ENCODE measurements at regions not wholly inside any gene's neighbourhood (a gene's known extent, or its start where the extent isn't known, plus 50 kb on each side); places are given as distances from the start of the nearest gene placed in this dataset.

DNA sequence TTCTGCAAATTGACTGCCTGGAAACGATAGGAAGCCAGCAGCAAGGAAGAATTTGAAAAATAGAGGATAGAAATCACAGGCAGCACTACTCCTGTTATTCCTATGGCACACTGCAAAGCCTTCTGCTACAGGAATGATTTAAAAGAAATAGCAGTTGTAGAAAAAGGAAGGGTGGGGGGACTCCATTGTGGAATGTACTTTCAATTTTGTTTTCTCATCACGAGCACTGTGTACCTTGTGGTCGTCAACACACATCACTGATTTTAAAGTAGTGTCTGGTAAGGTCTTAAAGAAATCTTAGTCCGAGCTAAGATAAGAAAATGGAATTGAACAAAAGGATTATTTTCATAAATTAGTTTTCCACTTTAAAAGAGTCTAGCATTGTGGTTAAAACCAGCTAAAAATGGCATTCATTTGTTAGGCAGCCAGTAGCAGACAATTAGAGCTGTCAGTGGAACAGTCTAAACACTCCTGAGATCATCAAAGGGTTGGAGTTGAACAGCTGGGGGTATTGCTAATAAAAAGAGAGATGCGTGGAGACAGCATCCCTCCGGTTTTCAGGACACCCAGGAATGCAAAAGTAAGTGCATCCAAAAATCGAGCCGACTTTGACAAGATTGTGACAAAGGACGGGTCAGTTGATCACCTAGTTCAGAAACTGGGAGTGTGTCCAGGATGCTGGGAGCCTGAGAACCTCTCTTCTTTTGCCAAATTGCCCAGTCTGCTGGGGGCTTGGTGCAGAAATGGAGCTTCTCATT lies 97.8 kb upstream of the WWC1 start:
- Histone ChIP-seq H3K4me1 (no peaks in the 10 kb centered on the region), H3K27me3 (no peaks in the 10 kb centered on the region), H3K27ac (no peak overlapping the region), H3K36me3 (replicated peaks in 1 of 2; ENCODE audit: insufficient read depth in 1 of 2, low read depth in 2 of 2) (no peaks in the 10 kb centered on the region), H3K4me3 (no peak overlapping the region), H3K9me3 (no peaks in the 10 kb centered on the region)
- TF ChIP-seq, protein P1, sequence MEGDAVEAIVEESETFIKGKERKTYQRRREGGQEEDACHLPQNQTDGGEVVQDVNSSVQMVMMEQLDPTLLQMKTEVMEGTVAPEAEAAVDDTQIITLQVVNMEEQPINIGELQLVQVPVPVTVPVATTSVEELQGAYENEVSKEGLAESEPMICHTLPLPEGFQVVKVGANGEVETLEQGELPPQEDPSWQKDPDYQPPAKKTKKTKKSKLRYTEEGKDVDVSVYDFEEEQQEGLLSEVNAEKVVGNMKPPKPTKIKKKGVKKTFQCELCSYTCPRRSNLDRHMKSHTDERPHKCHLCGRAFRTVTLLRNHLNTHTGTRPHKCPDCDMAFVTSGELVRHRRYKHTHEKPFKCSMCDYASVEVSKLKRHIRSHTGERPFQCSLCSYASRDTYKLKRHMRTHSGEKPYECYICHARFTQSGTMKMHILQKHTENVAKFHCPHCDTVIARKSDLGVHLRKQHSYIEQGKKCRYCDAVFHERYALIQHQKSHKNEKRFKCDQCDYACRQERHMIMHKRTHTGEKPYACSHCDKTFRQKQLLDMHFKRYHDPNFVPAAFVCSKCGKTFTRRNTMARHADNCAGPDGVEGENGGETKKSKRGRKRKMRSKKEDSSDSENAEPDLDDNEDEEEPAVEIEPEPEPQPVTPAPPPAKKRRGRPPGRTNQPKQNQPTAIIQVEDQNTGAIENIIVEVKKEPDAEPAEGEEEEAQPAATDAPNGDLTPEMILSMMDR (IDR thresholded peaks at IDR 0.05): no peak
- no peak for TF ChIP-seq POLR2A (IDR thresholded peaks at IDR 0.05)
- ATAC-seq (no peak), DNase-seq (no peak)
- intact Hi-C loops (cut with DNase I): no loop called here
- WGBS, 2 donors: 37 to 47% methylated on average over 9 of the region's 9 CpGs

DNA sequence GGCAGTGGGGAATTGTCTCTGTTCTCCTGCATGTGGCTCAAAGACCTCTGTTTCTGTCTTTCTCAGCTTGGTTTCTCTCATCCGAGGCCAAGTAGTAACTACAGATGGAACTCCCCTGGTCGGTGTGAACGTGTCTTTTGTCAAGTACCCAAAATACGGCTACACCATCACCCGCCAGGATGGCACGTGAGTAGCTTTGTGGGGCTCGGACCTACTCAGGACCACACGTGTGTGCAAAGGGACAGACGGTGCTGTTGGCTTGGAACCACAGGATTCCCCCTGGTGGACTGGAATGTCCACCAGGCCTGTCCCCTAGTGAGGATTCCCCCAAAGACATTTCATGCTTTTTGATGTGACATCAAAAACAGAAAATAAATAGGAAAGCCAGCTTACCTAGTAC lies 96.3 kb upstream of the WWC1 start:
- H3K4me1 ChIP-seq: no peaks in the 10 kb centered on the region
- no peak for ATAC-seq
- TF ChIP-seq, protein P1 (IDR thresholded peaks at IDR 0.05): no peak
- TF ChIP-seq POLR2A (IDR thresholded peaks at IDR 0.05): no peak

DNA sequence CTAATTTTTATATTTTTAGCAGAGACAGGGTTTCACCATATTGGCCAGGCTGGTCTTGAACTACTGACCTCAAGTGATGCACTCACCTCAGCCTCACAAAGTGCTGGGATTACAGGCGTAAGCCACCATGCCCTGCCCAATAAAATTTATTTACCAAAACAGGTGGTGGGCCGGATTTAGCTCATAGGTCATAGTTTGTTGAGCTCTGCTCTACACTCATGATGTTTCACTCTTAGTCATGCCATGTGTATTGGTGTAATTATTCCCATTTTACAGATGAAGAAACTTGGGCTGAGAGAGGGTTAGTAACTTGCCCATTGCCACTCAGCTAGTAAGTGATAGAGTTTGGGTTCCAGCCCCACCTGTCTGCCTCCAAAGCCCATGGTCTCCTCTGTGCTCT lies 93.1 kb upstream of the WWC1 start:
- H3K4me3 ChIP-seq: no peak overlapping the region
- no peaks in the 10 kb centered on the region for H3K9me3 ChIP-seq
- no peaks in the 10 kb centered on the region for H3K36me3 ChIP-seq (replicated peaks in 1 of 2; ENCODE audit: insufficient read depth in 1 of 2, low read depth in 2 of 2)
- H3K27ac ChIP-seq: no peak overlapping the region
- ATAC-seq: no peak
- WGBS, 2 donors: 67 to 89% methylated on average over 1 to 2 of the region's 2 CpGs
- TF ChIP-seq, protein P1 (IDR thresholded peaks at IDR 0.05): no peak
- TF ChIP-seq POLR2A (IDR thresholded peaks at IDR 0.05): no peak
- intact Hi-C loops (cut with DNase I): no loop called here
- H3K27me3 ChIP-seq: no peaks in the 10 kb centered on the region
- no peaks in the 10 kb centered on the region for H3K4me1 ChIP-seq
- DNase-seq: no peak

More for the DNA sequence above, 96.3 kb upstream of the WWC1 start:
- 69 to 82% methylated on average over 9 of the region's 9 CpGs for WGBS, 2 donors
- intact Hi-C loops (cut with DNase I): no loop called here
- Histone ChIP-seq H3K36me3 (replicated peaks in 1 of 2; ENCODE audit: insufficient read depth in 1 of 2, low read depth in 2 of 2) (no peaks in the 10 kb centered on the region), H3K27ac (no peak overlapping the region), H3K27me3 (no peaks in the 10 kb centered on the region), H3K4me3 (no peak overlapping the region), H3K9me3 (no peaks in the 10 kb centered on the region)
- no peak for DNase-seq

GRCh38 chr5:168202996-168203395 lies 88.4 kb upstream of the WWC1 start:
- H3K9me3 ChIP-seq: no peaks in the 10 kb centered on the region
- H3K4me3 ChIP-seq: no peak overlapping the region
- DNase-seq: no peak
- TF ChIP-seq, protein P1 (IDR thresholded peaks at IDR 0.05): no peak
- no peak for TF ChIP-seq POLR2A (IDR thresholded peaks at IDR 0.05)
- no peak for ATAC-seq
- no peak overlapping the region for H3K27ac ChIP-seq
- WGBS, 2 donors: 58 to 88% methylated on average over 1 of the region's 1 CpG
- H3K4me1 ChIP-seq: no peaks in the 10 kb centered on the region
- no peaks in the 10 kb centered on the region for H3K27me3 ChIP-seq
- intact Hi-C loops (cut with DNase I): no loop called here
- H3K36me3 ChIP-seq (replicated peaks in 1 of 2; ENCODE audit: insufficient read depth in 1 of 2, low read depth in 2 of 2): no peaks in the 10 kb centered on the region

DNA sequence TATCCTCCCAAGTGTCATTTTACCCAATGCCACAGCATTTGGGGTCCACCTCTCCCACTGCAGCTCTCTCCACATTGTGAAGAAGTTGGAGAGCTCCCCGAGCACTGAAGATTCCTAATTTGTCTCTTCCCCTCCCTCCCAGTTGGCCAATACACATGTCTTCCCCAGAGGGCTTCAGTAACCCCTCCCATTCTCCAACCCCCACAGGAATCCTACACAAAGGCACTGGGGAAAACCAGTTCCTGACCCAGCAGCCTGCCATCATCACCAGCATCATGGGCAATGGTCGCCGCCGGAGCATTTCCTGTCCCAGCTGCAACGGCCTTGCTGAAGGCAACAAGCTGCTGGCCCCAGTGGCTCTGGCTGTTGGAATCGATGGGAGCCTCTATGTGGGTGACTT lies 87.3 kb upstream of the WWC1 start:
- no peak overlapping the region for H3K27ac ChIP-seq
- H3K27me3 ChIP-seq: no peaks in the 10 kb centered on the region
- H3K4me1 ChIP-seq: no peaks in the 10 kb centered on the region
- ATAC-seq (no peak), DNase-seq (no peak)
- 77 to 82% methylated on average over 6 of the region's 6 CpGs for WGBS, 2 donors
- TF ChIP-seq, protein P1 (IDR thresholded peaks at IDR 0.05): no peak
- TF ChIP-seq POLR2A (IDR thresholded peaks at IDR 0.05): no peak
- no peaks in the 10 kb centered on the region for H3K9me3 ChIP-seq
- no peak overlapping the region for H3K4me3 ChIP-seq
- intact Hi-C loops (cut with DNase I): no loop called here
- no peaks in the 10 kb centered on the region for H3K36me3 ChIP-seq (replicated peaks in 1 of 2; ENCODE audit: insufficient read depth in 1 of 2, low read depth in 2 of 2)
